GM10266 (cell line): ENCODE measurements at regions not wholly inside any gene's neighbourhood (a gene's known extent, or its start where the extent isn't known, plus 50 kb on each side); places are given as distances from the start of the nearest gene placed in this dataset.

ENCODE experiments used
- DNase-seq: peaks from one replicate; pipeline ENCODE4 v3.0.0; 2012; ENCODE audit errors: extremely low spot score
- TF ChIP-seq, protein P1 (sequence below): IDR thresholded peaks from 2 replicates; pipeline ENCODE4 v1.5.1; 2012; ENCODE audit warnings: mild to moderate bottlenecking, low read depth; ENCODE audit not compliant: control insufficient read depth, insufficient read depth; ENCODE audit errors: missing control alignments

DNA sequence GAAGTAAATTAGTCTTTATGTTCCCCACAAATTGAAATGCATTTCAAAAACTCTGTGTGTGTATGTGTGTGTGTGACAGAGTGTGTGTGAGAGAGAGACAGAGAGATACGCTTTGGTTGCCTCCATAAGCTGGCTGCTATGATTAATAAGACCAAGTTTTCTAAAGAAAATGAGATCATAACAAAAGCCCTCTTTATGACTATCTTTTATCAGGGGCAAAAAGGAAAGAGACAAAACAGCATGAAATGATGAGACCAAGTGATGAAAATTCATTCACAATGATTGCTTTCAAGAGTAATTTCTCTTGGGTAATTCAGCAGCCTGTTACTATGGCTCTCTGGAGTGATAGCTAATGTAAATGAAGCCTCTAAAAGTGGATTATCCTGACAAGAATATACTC is 277.6 kb upstream of the PLEKHG7 start:
- no peak for DNase-seq
- TF ChIP-seq, protein P1, sequence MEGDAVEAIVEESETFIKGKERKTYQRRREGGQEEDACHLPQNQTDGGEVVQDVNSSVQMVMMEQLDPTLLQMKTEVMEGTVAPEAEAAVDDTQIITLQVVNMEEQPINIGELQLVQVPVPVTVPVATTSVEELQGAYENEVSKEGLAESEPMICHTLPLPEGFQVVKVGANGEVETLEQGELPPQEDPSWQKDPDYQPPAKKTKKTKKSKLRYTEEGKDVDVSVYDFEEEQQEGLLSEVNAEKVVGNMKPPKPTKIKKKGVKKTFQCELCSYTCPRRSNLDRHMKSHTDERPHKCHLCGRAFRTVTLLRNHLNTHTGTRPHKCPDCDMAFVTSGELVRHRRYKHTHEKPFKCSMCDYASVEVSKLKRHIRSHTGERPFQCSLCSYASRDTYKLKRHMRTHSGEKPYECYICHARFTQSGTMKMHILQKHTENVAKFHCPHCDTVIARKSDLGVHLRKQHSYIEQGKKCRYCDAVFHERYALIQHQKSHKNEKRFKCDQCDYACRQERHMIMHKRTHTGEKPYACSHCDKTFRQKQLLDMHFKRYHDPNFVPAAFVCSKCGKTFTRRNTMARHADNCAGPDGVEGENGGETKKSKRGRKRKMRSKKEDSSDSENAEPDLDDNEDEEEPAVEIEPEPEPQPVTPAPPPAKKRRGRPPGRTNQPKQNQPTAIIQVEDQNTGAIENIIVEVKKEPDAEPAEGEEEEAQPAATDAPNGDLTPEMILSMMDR: no peak

DNA sequence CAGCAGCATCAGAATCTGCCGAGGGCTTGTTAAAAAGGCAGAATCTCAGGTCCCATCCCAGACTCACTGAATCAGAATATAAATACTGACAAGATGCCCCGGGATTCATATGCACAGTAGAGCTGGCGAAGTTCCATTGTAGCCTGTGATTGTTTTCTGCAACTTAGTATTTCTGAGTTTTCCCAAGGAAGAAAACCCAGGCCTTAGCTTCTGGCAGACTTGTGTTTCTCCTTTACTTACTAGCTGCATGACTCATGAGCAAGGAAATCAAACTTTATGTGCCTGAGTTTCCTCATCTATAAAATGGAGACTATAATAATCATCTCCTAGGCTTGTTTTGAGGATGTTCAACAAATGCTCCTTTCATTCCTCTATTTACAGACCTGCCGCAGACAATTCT is 278.5 kb upstream of the PLEKHG7 start:
- TF ChIP-seq, protein P1: no peak
- DNase-seq: no peak

DNA sequence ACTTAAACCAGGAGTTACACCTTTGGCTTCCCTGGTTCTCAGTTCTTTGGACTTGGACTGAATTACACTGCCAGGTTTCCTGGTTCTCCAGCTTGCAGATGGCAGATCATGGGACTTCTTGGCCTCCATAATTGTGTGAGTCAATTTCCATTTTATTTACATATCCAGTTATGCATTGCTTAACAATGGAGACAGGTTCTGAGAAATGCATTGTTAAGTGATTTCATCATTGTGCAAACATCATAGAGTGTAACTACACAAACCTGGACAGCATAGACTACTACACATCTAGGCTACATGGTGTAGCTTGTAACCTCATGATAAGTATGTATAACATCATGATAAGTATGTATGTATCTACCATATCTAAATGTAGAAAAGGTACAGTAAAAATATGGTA is 276.1 kb upstream of the BTG1 start:
- no peak for DNase-seq
- TF ChIP-seq, protein P1: no peak

DNA sequence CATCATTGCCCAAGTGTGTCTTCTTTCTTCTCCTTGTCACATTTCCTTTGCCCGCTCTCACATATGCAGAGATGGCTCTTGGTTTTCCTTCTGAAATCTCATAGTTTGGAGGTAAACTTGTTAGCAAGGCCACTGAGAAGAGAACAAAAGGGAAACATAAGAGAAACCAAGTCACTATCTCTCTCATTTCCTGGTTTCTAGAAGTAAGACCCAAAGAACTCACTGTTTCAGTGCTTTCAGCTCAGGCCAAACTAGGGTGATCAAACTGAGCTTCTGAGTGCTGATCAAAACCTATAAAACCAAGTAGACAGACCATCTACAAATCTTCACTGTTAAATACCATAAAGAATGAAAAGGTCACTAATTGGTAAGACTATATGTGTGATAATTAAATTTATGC is 275.4 kb upstream of the BTG1 start:
- TF ChIP-seq, protein P1: no peak
- no peak for DNase-seq

DNA sequence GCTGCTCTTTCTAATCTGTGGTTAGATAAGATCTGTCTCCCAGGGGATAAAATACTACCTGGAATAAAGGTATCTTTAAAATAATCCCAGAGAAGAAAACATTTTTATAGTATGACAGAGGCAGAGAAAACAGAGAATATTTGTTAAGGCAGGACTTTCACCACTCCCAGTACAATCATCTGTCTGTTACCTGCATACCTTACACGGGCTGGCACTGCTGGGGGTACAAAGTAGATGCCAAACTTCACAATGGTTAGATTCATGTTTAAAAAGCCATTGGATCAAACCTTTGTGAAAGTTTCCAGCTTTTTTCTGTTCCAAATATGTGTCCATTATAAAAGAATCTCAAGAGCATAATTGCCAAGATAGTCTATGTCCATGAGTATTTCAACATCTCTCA is 273.6 kb upstream of the BTG1 start:
- no peak for DNase-seq

DNA sequence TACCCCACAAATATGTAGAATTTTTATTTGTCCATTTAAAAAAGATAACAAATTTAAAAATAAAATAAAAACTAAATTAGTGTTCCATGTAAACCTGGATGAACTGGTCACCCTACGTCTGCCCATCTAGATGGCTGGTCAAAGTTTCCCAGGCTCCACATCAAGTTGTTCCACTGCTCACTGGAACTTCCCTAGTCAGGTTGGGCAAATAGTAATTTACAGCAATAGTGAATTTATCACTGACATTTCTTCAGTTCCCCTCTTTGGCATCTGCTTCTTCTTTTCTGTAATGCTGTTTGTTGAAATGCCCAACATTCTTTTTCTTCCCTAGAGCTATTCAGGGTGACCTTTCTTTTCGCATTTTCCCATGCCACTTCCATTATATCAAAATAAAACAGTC is 272.7 kb upstream of the BTG1 start:
- DNase-seq: no peak
- TF ChIP-seq, protein P1: no peak

More for the DNA sequence above, 273.6 kb upstream of the BTG1 start:
- TF ChIP-seq, protein P1: no peak

DNA sequence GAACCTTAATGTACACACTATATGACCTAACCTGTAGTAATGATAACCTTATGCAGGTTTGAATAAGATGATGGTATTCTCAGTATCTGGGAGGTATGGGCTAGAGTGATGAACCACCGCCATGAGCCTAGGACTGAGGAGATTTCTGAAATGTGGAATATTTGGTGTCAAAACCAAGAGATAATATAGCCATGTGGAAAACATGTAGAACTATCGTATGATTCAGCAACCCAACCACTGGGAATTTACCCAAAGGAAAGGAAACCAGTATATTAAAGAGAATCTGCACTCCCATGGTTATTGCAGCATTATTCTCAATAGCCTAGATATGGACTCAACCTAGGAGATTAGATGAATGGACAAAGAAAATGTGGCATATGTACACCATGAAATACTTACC is 271.7 kb upstream of the BTG1 start:
- TF ChIP-seq, protein P1: no peak
- no peak for DNase-seq

DNA sequence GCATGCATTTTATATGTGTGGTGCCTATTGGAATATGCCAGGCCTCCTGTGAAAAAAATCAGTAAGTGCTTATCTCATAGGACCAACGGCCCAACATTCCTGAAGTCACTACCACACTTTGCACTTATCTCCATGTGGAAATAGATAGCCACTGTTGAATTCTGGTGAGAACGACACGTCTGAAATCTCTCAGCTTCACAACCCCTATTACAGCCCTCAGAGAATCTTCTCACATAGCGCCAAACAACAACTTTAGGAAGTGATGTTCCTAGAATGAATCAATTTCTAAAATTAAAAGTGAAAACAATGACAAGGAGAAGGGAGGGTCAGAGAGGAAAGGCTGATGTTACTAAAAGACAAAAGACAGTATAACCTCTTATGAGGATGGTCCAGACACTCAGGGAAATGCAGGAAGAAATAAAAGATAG is 270.8 kb upstream of the BTG1 start:
- DNase-seq: no peak
- TF ChIP-seq, protein P1: no peak
